Epithelial cell of esophagus (primary cell): ENCODE measurements at regions not wholly inside any gene's neighbourhood (a gene's known extent, or its start where the extent isn't known, plus 50 kb on each side); places are given as distances from the start of the nearest gene placed in this dataset.
"Not testable (repeated sequence)": the region's sequence is repeated elsewhere in the genome, so short reads cannot be mapped to it uniquely, and the experiment has no call there.

Experiments
- DNase-seq: peaks from one replicate; pipeline ENCODE4 v3.0.0; 2010; ENCODE audit warnings: low read depth
- H3K4me3 ChIP-seq: 2 replicates; pipeline ENCODE4 v1.5.1; 2011; ENCODE audit warnings: mild to moderate bottlenecking, low read length, control low read depth

DNA sequence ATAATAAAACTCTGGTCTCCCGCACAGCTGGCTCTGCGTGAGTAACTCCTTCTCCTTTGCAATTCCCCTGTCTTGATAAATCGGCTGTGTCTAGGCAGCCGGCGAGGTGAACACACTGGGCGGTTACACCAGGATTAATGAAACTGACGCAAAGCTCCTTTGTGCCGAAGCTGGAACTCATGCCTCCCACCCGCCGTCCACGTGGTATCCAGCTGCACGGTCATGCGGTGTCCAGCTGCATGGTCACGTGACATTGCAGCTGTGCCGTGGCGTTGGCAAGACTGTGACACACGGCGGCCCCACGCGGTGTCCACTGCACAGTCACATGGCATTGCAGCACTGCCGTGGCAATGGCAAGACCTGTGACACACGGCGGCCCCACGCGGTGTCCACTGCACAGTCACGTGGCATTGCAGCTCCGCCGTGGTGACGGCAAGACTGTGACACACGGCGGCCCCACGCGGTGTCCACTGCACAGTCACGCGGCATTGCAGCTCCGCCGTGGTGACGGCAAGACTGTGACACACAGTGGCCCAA, 350.6 kb downstream of the CNTNAP3B start:
- H3K4me3 ChIP-seq = not testable (repeated sequence)

GRCh38 chr9:41777536-41777935, 351.7 kb downstream of the CNTNAP3B start:
- not testable (repeated sequence) for DNase-seq, H3K4me3 ChIP-seq

More for the DNA sequence above, 350.6 kb downstream of the CNTNAP3B start:
- DNase-seq = not testable (repeated sequence)

- not testable (repeated sequence) for H3K4me3 ChIP-seq, DNase-seq
These were observed 356.7 kb downstream of the CNTNAP3B start for GRCh38 chr9:41772541-41772940.

DNA sequence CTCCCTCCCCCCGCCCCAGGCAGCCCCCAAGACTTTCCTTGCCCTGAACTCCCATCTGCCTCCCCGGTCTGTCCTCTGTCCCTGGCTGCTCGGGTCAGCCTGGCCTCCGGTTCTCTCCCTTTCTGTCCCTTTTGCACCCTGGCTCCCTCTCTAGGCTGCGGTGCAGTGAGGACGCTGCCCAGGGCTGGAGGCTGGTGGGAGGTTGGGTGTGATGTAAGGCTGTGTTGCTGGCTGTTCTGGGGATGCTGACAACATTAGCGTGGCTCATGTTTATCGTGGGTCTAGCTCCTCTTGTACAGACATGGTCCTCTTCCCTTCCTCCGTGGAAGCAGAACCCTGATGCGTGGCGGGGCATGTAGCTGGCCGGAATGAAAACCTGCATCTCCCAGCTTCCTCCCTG, 357.5 kb downstream of the CNTNAP3B start:
- H3K4me3 ChIP-seq, DNase-seq: not testable (repeated sequence)

DNA sequence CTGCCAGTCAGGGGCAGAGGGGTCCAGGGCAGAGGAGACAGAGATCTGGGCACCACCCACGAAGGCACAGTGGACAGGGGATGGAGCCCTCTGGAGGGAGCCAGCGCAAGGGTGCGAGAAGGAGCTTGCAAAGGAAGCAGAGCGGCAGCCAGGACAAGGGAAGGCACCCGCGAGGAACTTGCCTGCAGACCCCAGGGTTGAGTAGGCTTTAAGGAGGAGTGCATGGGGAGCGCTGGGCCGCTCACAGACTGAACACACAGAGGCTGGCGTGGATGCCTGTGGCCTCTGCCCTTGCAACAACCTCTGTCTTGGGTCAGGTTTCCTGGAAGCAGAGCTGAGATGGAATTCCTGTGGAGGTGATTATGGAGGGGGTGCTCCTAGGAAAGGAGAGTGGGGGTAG, 374.4 kb downstream of the CNTNAP3B start:
- DNase-seq, H3K4me3 ChIP-seq: not testable (repeated sequence)

DNA sequence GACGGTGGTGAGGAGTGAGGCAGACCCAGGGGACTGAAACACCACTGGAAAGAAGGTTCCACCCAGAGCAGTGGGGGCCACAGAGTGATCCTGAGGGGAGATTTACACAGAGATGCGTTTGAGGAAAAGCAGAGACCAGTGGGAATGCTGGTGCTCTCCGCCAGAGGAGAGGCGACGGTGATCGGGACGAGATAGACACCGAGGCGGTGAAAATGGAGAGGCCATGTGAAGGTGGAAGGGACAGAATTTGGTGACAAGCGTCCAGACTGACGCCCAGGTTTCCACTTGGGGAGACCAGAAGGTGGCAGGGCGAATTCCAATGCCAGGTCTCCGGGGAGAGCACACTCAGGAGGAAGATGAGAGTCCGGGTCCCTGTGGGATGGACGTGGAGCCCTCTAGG, 374.8 kb downstream of the CNTNAP3B start:
- DNase-seq, H3K4me3 ChIP-seq: not testable (repeated sequence)

- not testable (repeated sequence) for DNase-seq, H3K4me3 ChIP-seq
These were observed 387.3 kb downstream of the CNTNAP3B start for GRCh38 chr9:41741897-41742296.

GRCh38 chr9:41741173-41741572, 388.1 kb downstream of the CNTNAP3B start:
- DNase-seq, H3K4me3 ChIP-seq: not testable (repeated sequence)

DNA sequence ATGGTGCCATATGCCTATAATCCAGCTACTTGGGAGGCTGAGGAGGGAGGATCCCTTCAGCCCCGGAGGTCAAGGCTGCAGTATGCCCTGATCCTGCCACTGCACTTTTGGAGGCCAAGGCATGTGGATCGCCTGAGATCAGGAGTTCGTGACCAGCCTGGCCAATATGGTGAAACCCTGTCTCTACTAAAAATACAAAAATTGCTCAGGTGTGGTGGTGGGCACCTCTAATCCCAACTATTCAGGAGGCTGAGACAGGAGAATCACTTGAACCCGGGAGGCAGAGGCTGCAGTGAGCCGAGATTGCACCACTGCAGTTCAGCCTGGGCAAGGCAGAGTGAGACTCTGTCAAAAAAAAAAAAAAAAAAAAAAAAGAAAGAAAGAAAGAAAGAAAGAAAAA, 390.5 kb downstream of the CNTNAP3B start:
- not testable (repeated sequence) for H3K4me3 ChIP-seq

DNA sequence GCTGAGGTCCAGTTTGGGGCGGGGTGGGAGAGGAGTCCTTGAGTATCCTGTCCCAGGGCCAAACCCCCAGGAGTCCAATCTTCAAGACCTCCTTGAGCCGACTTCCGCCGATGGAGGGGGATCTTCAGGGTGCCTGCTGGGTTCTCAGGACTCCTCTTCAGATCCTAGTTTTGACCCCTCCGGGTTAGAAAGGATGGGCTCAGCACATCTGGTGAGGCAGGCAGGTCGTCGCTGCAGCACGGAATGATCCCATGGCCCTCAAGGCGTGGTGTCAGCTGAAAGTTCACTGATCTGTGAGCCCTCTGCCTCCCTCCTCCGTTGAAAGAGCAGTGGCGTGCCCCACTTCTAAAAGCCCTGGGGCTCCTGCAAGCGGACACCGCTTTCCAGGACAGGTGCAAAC, 430.0 kb downstream of the CNTNAP3B start:
- H3K4me3 ChIP-seq, DNase-seq: not testable (repeated sequence)

More for the DNA sequence above, 390.5 kb downstream of the CNTNAP3B start:
- DNase-seq = not testable (repeated sequence)

- not testable (repeated sequence) for H3K4me3 ChIP-seq, DNase-seq
These were observed 432.1 kb downstream of the CNTNAP3B start for GRCh38 chr9:41697080-41697479.

DNA sequence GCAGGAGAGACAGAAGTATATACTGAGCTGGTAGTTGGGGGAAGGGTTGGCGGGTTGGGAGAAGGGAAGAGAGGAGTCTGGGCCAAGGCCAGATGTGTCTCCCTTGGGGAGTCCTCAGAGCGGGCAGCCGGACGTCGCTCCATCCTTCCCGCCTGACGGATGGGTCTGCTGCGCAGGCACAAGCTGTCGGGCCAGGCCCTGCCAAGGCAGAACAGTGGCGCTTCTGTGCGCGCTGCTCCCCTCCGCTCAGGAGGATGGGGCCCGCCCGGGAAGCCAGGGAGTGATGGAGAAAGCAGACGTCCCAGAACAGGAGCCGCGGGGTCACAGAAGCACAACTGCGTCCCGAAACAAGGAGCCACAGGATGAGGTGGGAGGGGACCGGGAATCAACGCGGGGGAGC, 449.9 kb downstream of the CNTNAP3B start:
- not testable (repeated sequence) for H3K4me3 ChIP-seq, DNase-seq

- not testable (repeated sequence) for H3K4me3 ChIP-seq, DNase-seq
These were observed 465.7 kb downstream of the CNTNAP3B start for GRCh38 chr9:41663497-41664036.

- not testable (repeated sequence) for DNase-seq, H3K4me3 ChIP-seq
These were observed 469.6 kb upstream of the ZNG1F start for GRCh38 chr9:41658706-41659105.

GRCh38 chr9:41658116-41658515, 469.0 kb upstream of the ZNG1F start:
- not testable (repeated sequence) for H3K4me3 ChIP-seq, DNase-seq

DNA sequence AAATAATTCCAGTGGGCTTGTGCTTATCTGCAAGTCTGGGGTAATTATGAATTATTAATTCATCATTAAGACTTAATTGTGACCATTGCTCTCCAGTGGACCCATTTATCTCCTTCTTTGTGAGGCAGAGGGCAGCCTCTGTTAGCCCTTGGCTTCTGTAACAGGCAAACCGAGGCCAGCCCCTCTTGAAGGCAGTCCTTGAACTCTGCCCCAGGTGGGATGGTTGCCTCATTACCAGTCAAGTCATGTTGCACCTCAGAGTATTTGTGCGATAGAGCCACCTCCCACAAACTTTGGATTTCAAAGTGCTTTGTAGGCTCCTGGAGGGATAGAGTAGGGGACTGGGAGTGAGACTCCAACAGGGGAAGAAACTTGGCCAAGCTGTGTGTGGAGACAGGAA, 468.0 kb upstream of the ZNG1F start:
- not testable (repeated sequence) for DNase-seq, H3K4me3 ChIP-seq

- H3K4me3 ChIP-seq, DNase-seq: not testable (repeated sequence)
These were observed 466.0 kb upstream of the ZNG1F start for GRCh38 chr9:41655071-41655554.

DNA sequence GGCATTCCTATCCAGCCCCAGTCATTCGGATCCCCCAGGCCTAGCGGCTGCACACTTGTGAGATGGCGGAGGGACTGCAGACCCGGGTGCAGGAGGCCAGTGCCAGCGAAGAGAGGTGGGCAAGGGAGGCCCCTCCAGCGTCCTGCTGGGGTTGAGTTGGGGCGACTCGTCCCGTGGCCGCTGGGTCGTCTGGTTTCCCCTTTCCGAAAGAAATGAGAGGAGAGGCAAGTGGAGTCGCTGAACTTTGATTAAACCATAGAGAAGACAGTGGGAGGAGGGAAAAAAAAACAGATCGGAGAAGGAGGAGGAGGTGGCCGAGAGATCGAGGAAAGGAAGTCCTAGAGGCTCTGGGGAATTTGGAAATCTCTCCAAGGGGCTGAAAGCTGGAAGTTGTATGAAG, 465.2 kb upstream of the ZNG1F start:
- not testable (repeated sequence) for DNase-seq

DNA sequence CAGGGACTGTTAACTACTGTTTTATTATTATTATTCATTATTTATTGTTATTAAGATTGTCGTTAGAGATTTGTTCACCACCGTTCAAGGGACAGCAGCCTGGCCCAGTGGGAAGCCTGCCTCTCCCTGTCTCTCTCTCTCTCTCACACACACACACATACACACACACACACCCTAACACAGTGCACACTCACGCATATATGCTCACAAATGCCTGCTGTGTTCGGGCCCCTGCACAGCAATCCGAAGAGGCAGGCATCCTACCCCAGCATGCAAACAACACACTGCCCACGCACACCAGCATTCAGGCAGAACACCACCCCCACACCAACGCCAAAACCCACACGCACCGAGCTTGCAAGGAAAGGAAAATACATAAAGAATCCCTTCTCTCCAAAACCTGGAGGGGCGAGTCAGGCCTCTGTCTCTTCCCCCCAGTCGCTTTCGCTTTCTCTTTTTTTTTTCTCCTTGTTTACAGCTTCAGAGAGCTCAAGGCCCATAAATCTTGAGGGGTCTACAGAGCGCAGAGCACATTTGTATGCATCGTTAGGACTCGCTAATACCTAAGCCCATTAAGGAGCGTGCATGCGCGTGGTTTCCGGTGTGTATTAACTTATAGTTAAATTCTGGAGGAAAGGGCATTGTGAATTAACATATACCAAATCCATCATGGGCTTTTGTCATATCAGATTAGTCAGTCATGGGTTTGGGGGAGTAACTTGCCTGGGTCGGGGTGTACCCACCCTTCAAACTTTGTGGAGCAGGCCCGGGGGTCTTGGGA, 464.6 kb upstream of the ZNG1F start:
- H3K4me3 ChIP-seq, DNase-seq: not testable (repeated sequence)

More for the DNA sequence above, 465.2 kb upstream of the ZNG1F start:
- not testable (repeated sequence) for H3K4me3 ChIP-seq

DNA sequence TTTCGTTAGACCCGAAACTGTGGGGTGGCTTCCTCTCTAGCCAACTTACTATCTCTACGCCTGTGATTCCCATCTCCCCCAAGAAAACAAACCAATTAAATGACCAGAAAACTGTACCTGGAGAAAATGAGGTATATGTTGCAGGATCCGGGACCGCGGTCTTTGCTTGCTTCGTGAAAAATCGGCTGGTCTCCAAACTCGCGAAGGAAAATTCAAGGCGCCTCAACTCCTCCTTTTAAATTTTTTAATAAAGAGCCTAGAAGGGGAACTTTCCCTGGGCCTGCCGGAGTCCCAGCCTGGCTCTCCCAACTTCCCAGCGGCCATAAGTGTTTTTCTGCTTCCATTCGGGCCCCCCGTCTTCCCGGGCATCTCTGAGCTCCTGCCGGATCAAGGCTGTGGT, 463.7 kb upstream of the ZNG1F start:
- not testable (repeated sequence) for DNase-seq, H3K4me3 ChIP-seq
